Panc1 (cell line): ENCODE measurements at regions not wholly inside any gene's neighbourhood (a gene's known extent, or its start where the extent isn't known, plus 50 kb on each side); places are given as distances from the start of the nearest gene placed in this dataset.
"Not testable (repeated sequence)": the region's sequence is repeated elsewhere in the genome, so short reads cannot be mapped to it uniquely, and the experiment has no call there.

Experiments used
- ATAC-seq: fragments of 200-7000 bp; cut with Tn5 transposase; 2 replicates; pipeline ENCODE4 v1.9.1; 2020; ENCODE audit warnings: mild to moderate bottlenecking, moderate library complexity
- BruUV-seq: library from RNA; stranded (reverse); fragments of 400-500 nt; replicated peaks from 2 replicates; lab custom pipeline; 2021; lab: Mats Ljungman, UMichigan
- CTCF ChIA-PET: fragments of 300-600 bp; sonication (Branson Sonifier 250); formaldehyde crosslinking; loops from one replicate; lab custom pipeline; 2022; ENCODE audit warnings: antibody characterized with exemption; lab: Charles Lee
- POLR2A ChIA-PET: fragments of 300-600 bp; sonication (Branson Sonifier 250); formaldehyde crosslinking; loops from one replicate; lab custom pipeline; 2022; ENCODE audit warnings: antibody characterized with exemption; lab: Charles Lee
- DNase-seq: peaks from one replicate; pipeline ENCODE4 v3.0.0-alpha.2; 2010; ENCODE audit warnings: low read depth, low spot score
- H3K27ac ChIP-seq: 2 replicates; pipeline ENCODE4 v1.5.1; 2011; ENCODE audit warnings: mild to moderate bottlenecking, low read length, inconsistent platforms
- H3K27me3 ChIP-seq: fragments of 200-500 bp; sonication (Bioruptor generic); 2 replicates; pipeline ENCODE4 v1.6.0; 2014; ENCODE audit warnings: low read length, inconsistent platforms; ENCODE audit not compliant: control insufficient read depth, insufficient read depth
- H3K36me3 ChIP-seq: fragments of 200-500 bp; sonication (Bioruptor generic); 2 replicates; pipeline ENCODE4 v1.5.1; 2014; ENCODE audit warnings: inconsistent platforms, mild to moderate bottlenecking, low read length, moderate library complexity; ENCODE audit not compliant: control insufficient read depth, insufficient read depth
- H3K4me1 ChIP-seq: 2 replicates; pipeline ENCODE4 v1.5.1; 2011; ENCODE audit warnings: inconsistent platforms, mild to moderate bottlenecking, low read length, moderate library complexity; ENCODE audit not compliant: control insufficient read depth, insufficient read depth
- H3K4me3 ChIP-seq, 2 experiments: 2 replicates each; pipeline ENCODE4 v1.5.1; 2011 to 2012; ENCODE audit warnings: low read depth in 2 of 2, low read length in 2 of 2, mild to moderate bottlenecking in 2 of 2, inconsistent platforms in 1 of 2, moderate library complexity in 1 of 2
- H3K9me3 ChIP-seq: fragments of 200-500 bp; sonication (Bioruptor generic); 2 replicates; pipeline ENCODE4 v1.5.1; 2014; ENCODE audit warnings: low read depth, mild to moderate bottlenecking, inconsistent platforms, low read length, moderate library complexity; ENCODE audit not compliant: control insufficient read depth, insufficient read depth
- CTCF ChIP-seq: fragments of 450-650 bp; IDR thresholded peaks from 2 replicates; pipeline ENCODE4 v1.5.1; 2017; ENCODE audit warnings: mild to moderate bottlenecking
- POLR2AphosphoS5 ChIP-seq: IDR thresholded peaks from 2 replicates; pipeline ENCODE4 v1.6.1; 2012; ENCODE audit warnings: mild to moderate bottlenecking, low read depth, low read length, moderate library complexity
- REST ChIP-seq, 2 experiments: IDR thresholded peaks; 2 replicates each; pipeline ENCODE4 v1.6.1; 2011 to 2012; ENCODE audit warnings: low read depth in 2 of 2, control low read depth in 1 of 2, low read length in 1 of 2, mild to moderate bottlenecking in 1 of 2, moderate library complexity in 1 of 2; ENCODE audit not compliant: insufficient read depth in 1 of 2
- SIN3A ChIP-seq: IDR thresholded peaks from 2 replicates; pipeline ENCODE4 v1.6.1; 2012; ENCODE audit warnings: low read depth, mild to moderate bottlenecking, low read length, moderate library complexity, borderline replicate concordance; ENCODE audit not compliant: insufficient read depth
- TCF7L2 ChIP-seq: IDR thresholded peaks from 2 replicates; pipeline ENCODE4 v1.6.1; 2011; ENCODE audit warnings: mild to moderate bottlenecking, low read depth, low read length, inconsistent platforms
- in situ Hi-C: cut with HindIII; loops from 2 replicates; pipeline ENCODE4 v1.10.0; 2016; ENCODE audit warnings: low sequenced_read_pairs, low pct_unique_long_range_greater_than_20kb
- intact Hi-C: fragments of 100-400 bp; cut with micrococcal nuclease; formaldehyde crosslinking; loops from one replicate; pipeline ENCODE4 v1.10.0; 2022; ENCODE audit not compliant: unreplicated experiment

- Histone ChIP-seq H3K4me1 (no peaks in the 10 kb centered on the region), H3K27me3 (no peaks in the 10 kb centered on the region), H3K4me3 (no peak overlapping the region), H3K36me3 (no peaks in the 10 kb centered on the region), H3K9me3 (no peaks in the 10 kb centered on the region), H3K27ac (no peak overlapping the region)
- in situ Hi-C loops (no loop called here), intact Hi-C loops (no loop called here)
- POLR2A ChIA-PET: no interaction called here
- TF ChIP-seq REST (IDR thresholded peaks at IDR 0.05; ENCODE audit: insufficient read depth in 1 of 2, low read depth in 2 of 2, low read length in 1 of 2) (no peak), SIN3A (no peak), CTCF (no peak), POLR2AphosphoS5 (no peak), TCF7L2 (no peak)
- CTCF ChIA-PET: no interaction called here
- no peak for ATAC-seq
- no peak for DNase-seq
- no TSS peak for BruUV-seq
These were observed 417.1 kb downstream of the TAFA4 start for GRCh38 chr3:68515237-68515636.

- H3K27me3 ChIP-seq: no peaks in the 10 kb centered on the region
- H3K9me3 ChIP-seq: no peaks in the 10 kb centered on the region
- no peak overlapping the region for H3K27ac ChIP-seq
- no peaks in the 10 kb centered on the region for H3K4me1 ChIP-seq
- TF ChIP-seq CTCF (no peak), TCF7L2 (no peak), POLR2AphosphoS5 (no peak), SIN3A (no peak), REST (IDR thresholded peaks at IDR 0.05; ENCODE audit: insufficient read depth in 1 of 2, low read depth in 2 of 2, low read length in 1 of 2) (no peak)
- no peaks in the 10 kb centered on the region for H3K36me3 ChIP-seq
- ATAC-seq (no peak), DNase-seq (no peak)
- ChIA-PET CTCF (no interaction called here), POLR2A (no interaction called here)
- in situ Hi-C loops: no loop called here
- BruUV-seq: no TSS peak
- intact Hi-C loops: no loop called here
- no peak overlapping the region for H3K4me3 ChIP-seq
These were observed 428.1 kb downstream of the TAFA4 start for GRCh38 chr3:68504201-68504600.

- intact Hi-C loops, H3K36me3 ChIP-seq, H3K9me3 ChIP-seq, H3K27ac ChIP-seq, H3K4me3 ChIP-seq, BruUV-seq, ATAC-seq, DNase-seq, CTCF ChIA-PET, in situ Hi-C loops, H3K27me3 ChIP-seq, H3K4me1 ChIP-seq, POLR2A ChIA-PET: not testable (repeated sequence)
These were observed 446.5 kb downstream of the TAFA4 start for GRCh38 chr3:68485845-68486244.
